ENCODE measurements at regions not wholly inside any gene's neighbourhood (a gene's known extent, or its start where the extent isn't known, plus 50 kb on each side); places are given as distances from the start of the nearest gene placed in this dataset.
A peak's percentile ranks its signal among the peaks of the same experiment; 100 is the strongest.

DNA sequence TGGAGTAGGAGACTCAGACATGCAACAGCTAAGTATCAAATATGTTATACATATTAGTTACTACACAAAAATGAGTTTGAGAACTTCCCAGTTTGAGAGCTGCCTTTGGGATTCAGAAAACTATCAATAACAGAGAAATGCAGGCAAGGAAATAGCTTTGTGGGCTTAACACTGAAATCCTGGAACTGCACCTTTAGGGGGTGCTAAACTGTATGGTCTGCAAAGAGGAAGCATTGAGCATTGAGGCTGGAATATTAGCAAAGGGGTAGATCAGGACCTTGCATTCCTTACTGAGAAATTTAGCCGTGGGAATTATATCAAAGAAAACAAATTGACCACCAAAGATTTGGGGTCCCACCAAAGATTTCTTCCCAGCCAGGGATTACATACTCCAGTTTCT, 580.0 kb downstream of the ZNF385D start:
- no peaks in the 10 kb centered on the region for H3K27me3 ChIP-seq (ENCODE audit: control insufficient read depth, insufficient read depth, low read length)

DNA sequence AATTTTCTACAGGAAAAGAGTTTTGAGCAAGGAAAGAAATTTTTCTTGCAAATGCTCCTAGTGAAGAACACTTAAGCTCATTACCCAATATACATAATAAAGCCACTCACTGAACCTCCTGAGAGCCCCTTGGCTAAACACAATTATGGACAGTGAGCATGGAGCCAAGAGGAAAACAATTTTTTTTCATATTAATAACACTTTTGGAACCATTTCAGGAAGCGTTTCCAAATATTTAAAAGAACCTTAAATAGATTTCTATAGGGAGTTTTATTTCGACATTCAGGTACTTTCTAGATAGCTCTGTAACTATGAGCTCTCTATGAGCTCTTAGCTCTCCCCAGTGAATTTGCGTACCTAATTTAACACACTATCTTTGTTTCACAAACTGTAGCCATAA, 581.1 kb downstream of the ZNF385D start:
- H3K27me3 ChIP-seq (ENCODE audit: control insufficient read depth, insufficient read depth, low read length) = no peaks in the 10 kb centered on the region
- TF ChIP-seq, protein P1, sequence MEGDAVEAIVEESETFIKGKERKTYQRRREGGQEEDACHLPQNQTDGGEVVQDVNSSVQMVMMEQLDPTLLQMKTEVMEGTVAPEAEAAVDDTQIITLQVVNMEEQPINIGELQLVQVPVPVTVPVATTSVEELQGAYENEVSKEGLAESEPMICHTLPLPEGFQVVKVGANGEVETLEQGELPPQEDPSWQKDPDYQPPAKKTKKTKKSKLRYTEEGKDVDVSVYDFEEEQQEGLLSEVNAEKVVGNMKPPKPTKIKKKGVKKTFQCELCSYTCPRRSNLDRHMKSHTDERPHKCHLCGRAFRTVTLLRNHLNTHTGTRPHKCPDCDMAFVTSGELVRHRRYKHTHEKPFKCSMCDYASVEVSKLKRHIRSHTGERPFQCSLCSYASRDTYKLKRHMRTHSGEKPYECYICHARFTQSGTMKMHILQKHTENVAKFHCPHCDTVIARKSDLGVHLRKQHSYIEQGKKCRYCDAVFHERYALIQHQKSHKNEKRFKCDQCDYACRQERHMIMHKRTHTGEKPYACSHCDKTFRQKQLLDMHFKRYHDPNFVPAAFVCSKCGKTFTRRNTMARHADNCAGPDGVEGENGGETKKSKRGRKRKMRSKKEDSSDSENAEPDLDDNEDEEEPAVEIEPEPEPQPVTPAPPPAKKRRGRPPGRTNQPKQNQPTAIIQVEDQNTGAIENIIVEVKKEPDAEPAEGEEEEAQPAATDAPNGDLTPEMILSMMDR (IDR thresholded peaks at IDR 0.05; ENCODE audit: insufficient read depth, low read length, poor library complexity, severe bottlenecking) = no peak
- H3K4me3 ChIP-seq (ENCODE audit: low read depth, low read length) = no peak overlapping the region
- DNase-seq (ENCODE audit: low read depth) = no peak
- H3K36me3 ChIP-seq (ENCODE audit: control insufficient read depth, insufficient read depth, low read length) = no peaks in the 10 kb centered on the region

More for the DNA sequence above, 580.0 kb downstream of the ZNF385D start:
- no peak overlapping the region for H3K4me3 ChIP-seq (ENCODE audit: low read depth, low read length)
- DNase-seq (ENCODE audit: low read depth) = no peak
- H3K36me3 ChIP-seq (ENCODE audit: control insufficient read depth, insufficient read depth, low read length) = no peaks in the 10 kb centered on the region
- TF ChIP-seq, protein P1 (IDR thresholded peaks at IDR 0.05; ENCODE audit: insufficient read depth, low read length, poor library complexity, severe bottlenecking) = peak; percentile 46

DNA sequence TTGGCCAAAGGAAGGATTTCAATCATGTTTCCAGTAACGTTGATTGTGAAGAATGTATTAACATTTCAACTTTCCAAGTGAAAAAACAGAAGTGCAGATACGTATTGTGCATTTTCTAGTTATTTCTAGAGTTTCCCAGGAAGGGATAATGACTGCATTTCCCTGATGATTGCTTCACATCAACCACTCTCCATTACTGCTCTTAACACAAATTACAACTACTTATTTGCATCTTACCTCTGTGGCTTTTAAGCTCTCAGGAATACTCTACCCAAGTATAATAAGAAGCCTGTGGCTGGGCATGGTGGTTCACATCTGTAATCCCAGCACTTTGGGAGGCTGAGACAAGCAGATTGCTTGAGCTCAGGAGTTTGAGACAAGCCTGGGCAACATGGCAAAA, 582.5 kb downstream of the ZNF385D start:
- Histone ChIP-seq H3K4me3 (ENCODE audit: low read depth, low read length) (no peak overlapping the region), H3K36me3 (ENCODE audit: control insufficient read depth, insufficient read depth, low read length) (no peaks in the 10 kb centered on the region), H3K27me3 (ENCODE audit: control insufficient read depth, insufficient read depth, low read length) (no peaks in the 10 kb centered on the region)
- no peak for DNase-seq (ENCODE audit: low read depth)
- TF ChIP-seq, protein P1 (IDR thresholded peaks at IDR 0.05; ENCODE audit: insufficient read depth, low read length, poor library complexity, severe bottlenecking) = no peak

DNA sequence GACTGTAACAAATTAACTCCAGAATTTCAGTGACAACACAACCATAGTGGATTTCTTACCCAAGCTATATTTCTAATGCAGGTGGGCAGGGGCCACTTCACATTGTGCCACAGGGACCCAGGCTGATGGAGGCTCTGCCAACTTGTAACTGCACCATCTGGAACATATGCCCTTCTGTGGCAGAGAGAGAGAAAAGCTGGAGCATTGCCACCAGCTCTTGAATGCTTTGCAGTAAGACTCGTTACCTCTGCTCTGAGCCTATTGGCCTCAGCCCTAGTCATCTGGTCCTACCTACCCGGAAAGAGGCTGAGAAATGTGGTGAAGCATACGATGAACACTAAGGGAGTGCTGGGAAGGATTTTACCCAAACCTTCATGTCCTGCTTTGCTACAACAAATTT, 587.1 kb downstream of the ZNF385D start:
- no peak for DNase-seq (ENCODE audit: low read depth)
- no peaks in the 10 kb centered on the region for H3K36me3 ChIP-seq (ENCODE audit: control insufficient read depth, insufficient read depth, low read length)
- no peak overlapping the region for H3K4me3 ChIP-seq (ENCODE audit: low read depth, low read length)
- TF ChIP-seq, protein P1 (IDR thresholded peaks at IDR 0.05; ENCODE audit: insufficient read depth, low read length, poor library complexity, severe bottlenecking) = no peak
- no peaks in the 10 kb centered on the region for H3K27me3 ChIP-seq (ENCODE audit: control insufficient read depth, insufficient read depth, low read length)

DNA sequence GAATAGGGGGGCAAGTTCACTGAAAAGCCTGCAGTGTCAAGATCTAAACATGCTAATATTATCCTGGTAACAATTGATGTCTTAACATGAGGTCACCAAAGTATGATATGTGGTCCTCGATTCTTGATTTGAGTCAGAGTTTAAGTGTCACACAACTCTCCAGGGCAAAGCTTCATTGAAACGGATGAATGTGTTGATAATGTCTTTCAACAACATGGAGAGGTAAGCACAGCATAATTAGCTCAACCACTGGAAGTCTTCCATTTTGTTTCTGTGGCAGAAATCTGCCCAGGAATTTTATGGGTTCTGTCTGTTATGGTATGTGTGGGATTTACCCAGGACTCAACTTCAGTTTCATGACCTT, 591.5 kb downstream of the ZNF385D start:
- DNase-seq (ENCODE audit: low read depth) = no peak

More for the DNA sequence above, 591.5 kb downstream of the ZNF385D start:
- Histone ChIP-seq H3K27me3 (ENCODE audit: control insufficient read depth, insufficient read depth, low read length) (no peaks in the 10 kb centered on the region), H3K36me3 (ENCODE audit: control insufficient read depth, insufficient read depth, low read length) (no peaks in the 10 kb centered on the region), H3K4me3 (ENCODE audit: low read depth, low read length) (no peak overlapping the region)
- TF ChIP-seq, protein P1 (IDR thresholded peaks at IDR 0.05; ENCODE audit: insufficient read depth, low read length, poor library complexity, severe bottlenecking) = no peak
